H9 (cell line): ENCODE measurements at regions not wholly inside any gene's neighbourhood (a gene's known extent, or its start where the extent isn't known, plus 50 kb on each side); places are given as distances from the start of the nearest gene placed in this dataset.

Source experiments
- DNase-seq: peaks from one replicate; pipeline ENCODE4 v3.0.0-alpha.2; 2017
- H2AFZ ChIP-seq: one replicate; pipeline ENCODE4 v1.6.1; 2013; ENCODE audit warnings: mild to moderate bottlenecking, low read length, control low read depth, moderate library complexity
- H2AK5ac ChIP-seq: 2 replicates; pipeline ENCODE4 v1.6.1; 2013; ENCODE audit warnings: low read length, control low read depth, mixed read lengths; ENCODE audit not compliant: insufficient read length
- H2BK120ac ChIP-seq: one replicate; pipeline ENCODE4 v1.6.1; 2013; ENCODE audit warnings: low read depth, mild to moderate bottlenecking, low read length, control low read depth, inconsistent platforms; ENCODE audit not compliant: poor library complexity, severe bottlenecking
- H2BK12ac ChIP-seq: 2 replicates; pipeline ENCODE4 v1.6.1; 2013; ENCODE audit warnings: low read length, control low read depth, mixed read lengths, low read depth; ENCODE audit not compliant: insufficient read length
- H2BK15ac ChIP-seq: 2 replicates; pipeline ENCODE4 v1.6.1; 2013; ENCODE audit warnings: low read depth, low read length, control low read depth
- H2BK20ac ChIP-seq: one replicate; pipeline ENCODE4 v1.6.1; 2013; ENCODE audit warnings: low read depth, mild to moderate bottlenecking, low read length, control low read depth, inconsistent platforms; ENCODE audit not compliant: poor library complexity, severe bottlenecking
- H2BK5ac ChIP-seq: 2 replicates; pipeline ENCODE4 v1.6.1; 2013; ENCODE audit warnings: low read length, control low read depth, mixed read lengths; ENCODE audit not compliant: insufficient read length
- H3K14ac ChIP-seq: 2 replicates; pipeline ENCODE4 v1.6.1; 2013; ENCODE audit warnings: low read length, control low read depth; ENCODE audit not compliant: insufficient read depth
- H3K18ac ChIP-seq: 2 replicates; pipeline ENCODE4 v1.6.1; 2013; ENCODE audit warnings: low read depth, mild to moderate bottlenecking, mixed read lengths, low read length, control low read depth; ENCODE audit not compliant: insufficient read length
- H3K23ac ChIP-seq: 2 replicates; pipeline ENCODE4 v1.6.1; 2013; ENCODE audit warnings: low read length, control low read depth, mixed read lengths, low read depth; ENCODE audit not compliant: insufficient read length
- H3K23me2 ChIP-seq: 2 replicates; pipeline ENCODE4 v1.6.1; 2013; ENCODE audit warnings: low read depth, mild to moderate bottlenecking, mixed read lengths, low read length, control low read depth; ENCODE audit not compliant: insufficient read length, poor library complexity, severe bottlenecking
- H3K27ac ChIP-seq: 2 replicates; pipeline ENCODE4 v1.5.1; 2013; ENCODE audit warnings: low read length, control low read depth, mixed read lengths, low read depth; ENCODE audit not compliant: insufficient read length
- H3K27me3 ChIP-seq: 2 replicates; pipeline ENCODE4 v1.6.1; 2013; ENCODE audit warnings: low read length, control low read depth, inconsistent platforms; ENCODE audit not compliant: insufficient read depth
- H3K4ac ChIP-seq: 2 replicates; pipeline ENCODE4 v1.6.1; 2013; ENCODE audit warnings: low read depth, mild to moderate bottlenecking, control low read depth, inconsistent platforms, low read length, moderate library complexity
- H3K4me1 ChIP-seq: 2 replicates; pipeline ENCODE4 v1.6.1; 2013; ENCODE audit warnings: low read length, control low read depth, inconsistent platforms; ENCODE audit not compliant: insufficient read depth
- H3K4me2 ChIP-seq: 2 replicates; pipeline ENCODE4 v1.6.1; 2013; ENCODE audit warnings: low read length, control low read depth, mixed read lengths; ENCODE audit not compliant: insufficient read length, insufficient read depth
- H3K56ac ChIP-seq: 2 replicates; pipeline ENCODE4 v1.6.1; 2013; ENCODE audit warnings: low read depth, mild to moderate bottlenecking, mixed read lengths, low read length, control low read depth; ENCODE audit not compliant: insufficient read length
- H3K79me1 ChIP-seq: 2 replicates; pipeline ENCODE4 v1.6.1; 2013; ENCODE audit warnings: low read depth, mild to moderate bottlenecking, moderate library complexity, low read length, control low read depth, inconsistent platforms; ENCODE audit not compliant: insufficient read depth, poor library complexity, severe bottlenecking
- H3K79me2 ChIP-seq: 2 replicates; pipeline ENCODE4 v1.6.1; 2013; ENCODE audit warnings: low read length, control low read depth, inconsistent platforms; ENCODE audit not compliant: insufficient read depth
- H3K9ac ChIP-seq: 2 replicates; pipeline ENCODE4 v1.6.1; 2013; ENCODE audit warnings: low read length, control low read depth, mixed read lengths; ENCODE audit not compliant: insufficient read length; ENCODE audit errors: extremely low read depth
- H3K9me3 ChIP-seq: one replicate; pipeline ENCODE4 v1.6.1; 2013; ENCODE audit warnings: low read depth, low read length, inconsistent platforms; ENCODE audit not compliant: control insufficient read depth
- H3T11ph ChIP-seq: one replicate; pipeline ENCODE4 v1.6.1; 2013; ENCODE audit warnings: mild to moderate bottlenecking, low read length, control low read depth, inconsistent platforms
- H4K20me1 ChIP-seq: one replicate; pipeline ENCODE4 v1.6.1; 2013; ENCODE audit not compliant: control insufficient read depth, insufficient read length, insufficient read depth
- H4K5ac ChIP-seq: 2 replicates; pipeline ENCODE4 v1.6.1; 2013; ENCODE audit warnings: low read depth, mild to moderate bottlenecking, mixed read lengths, low read length, control low read depth; ENCODE audit not compliant: insufficient read length
- H4K8ac ChIP-seq: replicated peaks from 2 replicates; pipeline ENCODE4 v1.6.1; 2013; ENCODE audit warnings: low read length, control low read depth, mixed read lengths, low read depth; ENCODE audit not compliant: insufficient read length
- H4K91ac ChIP-seq: 2 replicates; pipeline ENCODE4 v1.6.1; 2013; ENCODE audit warnings: low read depth, mild to moderate bottlenecking, moderate library complexity, mixed read lengths, low read length, control low read depth; ENCODE audit not compliant: insufficient read length
- H3K27ac Mint-ChIP-seq, 3 experiments: 2 replicates in 2 of 3; 3 replicates in 1 of 3; pipeline ENCODE4 v1.8.0; 2020 to 2021; ENCODE audit warnings: mixed read lengths in 3 of 3, mild to moderate bottlenecking in 1 of 3, moderate library complexity in 1 of 3
- H3K27me3 Mint-ChIP-seq: 2 replicates; pipeline ENCODE4 v1.8.0; 2021; ENCODE audit warnings: low read depth, mild to moderate bottlenecking, moderate library complexity, mixed read lengths
- H3K36me3 Mint-ChIP-seq, 3 experiments: 2 replicates in 2 of 3; 3 replicates in 1 of 3; pipeline ENCODE4 v1.8.0; 2020 to 2021; ENCODE audit warnings: low read depth in 3 of 3, mixed read lengths in 3 of 3; ENCODE audit not compliant: insufficient read depth in 1 of 3
- H3K4me1 Mint-ChIP-seq, 2 experiments: 2 replicates each; pipeline ENCODE4 v1.8.0; 2020; ENCODE audit warnings: mixed read lengths in 2 of 2
- H3K4me3 Mint-ChIP-seq, 2 experiments: 2 replicates in 1 of 2; 3 replicates in 1 of 2; pipeline ENCODE4 v1.8.0; 2020 to 2021; ENCODE audit warnings: mild to moderate bottlenecking in 2 of 2, mixed read lengths in 2 of 2, moderate library complexity in 1 of 2
- H3K9me3 Mint-ChIP-seq, 2 experiments: 2 replicates in 1 of 2; 3 replicates in 1 of 2; pipeline ENCODE4 v1.8.0; 2020; ENCODE audit warnings: mild to moderate bottlenecking in 2 of 2, mixed read lengths in 2 of 2, moderate library complexity in 1 of 2
- WGBS: extraction: QIAGEN DNeasy Blood & Tissue Kit; methylation state at CpG from one replicate; pipeline ENCODE4 v1.1.7; 2013; ENCODE audit warnings: missing lambda C conversion rate, low lambda C conversion rate, mixed read lengths; ENCODE audit not compliant: insufficient read length; ENCODE audit errors: extremely low coverage; 5-methylcytosine and 5-hydroxymethylcytosine counted together
- TF ChIP-seq, protein P1 (sequence below): fragments of 200-600 bp; sonication (generic); conservative IDR thresholded peaks from 3 replicates; pipeline ENCODE4 v1.8.0; 2021; ENCODE audit warnings: antibody characterized with exemption, mild to moderate bottlenecking

GRCh38 chr5:167575330-167575729 is 716.1 kb upstream of the WWC1 start:
- TF ChIP-seq, protein P1, sequence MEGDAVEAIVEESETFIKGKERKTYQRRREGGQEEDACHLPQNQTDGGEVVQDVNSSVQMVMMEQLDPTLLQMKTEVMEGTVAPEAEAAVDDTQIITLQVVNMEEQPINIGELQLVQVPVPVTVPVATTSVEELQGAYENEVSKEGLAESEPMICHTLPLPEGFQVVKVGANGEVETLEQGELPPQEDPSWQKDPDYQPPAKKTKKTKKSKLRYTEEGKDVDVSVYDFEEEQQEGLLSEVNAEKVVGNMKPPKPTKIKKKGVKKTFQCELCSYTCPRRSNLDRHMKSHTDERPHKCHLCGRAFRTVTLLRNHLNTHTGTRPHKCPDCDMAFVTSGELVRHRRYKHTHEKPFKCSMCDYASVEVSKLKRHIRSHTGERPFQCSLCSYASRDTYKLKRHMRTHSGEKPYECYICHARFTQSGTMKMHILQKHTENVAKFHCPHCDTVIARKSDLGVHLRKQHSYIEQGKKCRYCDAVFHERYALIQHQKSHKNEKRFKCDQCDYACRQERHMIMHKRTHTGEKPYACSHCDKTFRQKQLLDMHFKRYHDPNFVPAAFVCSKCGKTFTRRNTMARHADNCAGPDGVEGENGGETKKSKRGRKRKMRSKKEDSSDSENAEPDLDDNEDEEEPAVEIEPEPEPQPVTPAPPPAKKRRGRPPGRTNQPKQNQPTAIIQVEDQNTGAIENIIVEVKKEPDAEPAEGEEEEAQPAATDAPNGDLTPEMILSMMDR = no peak
- Histone ChIP-seq H2AK5ac (no peak overlapping the region), H3K79me2 (no peaks in the 10 kb centered on the region), H3K23me2 (peaks cover 6% of the 10 kb centered on the region), H3K4me2 (no peak overlapping the region), H4K5ac (no peak overlapping the region), H3K23ac (no peak overlapping the region), H3K27ac (no peak overlapping the region), H2AFZ (no peak overlapping the region), H3K18ac (no peak overlapping the region), H2BK120ac (no peak overlapping the region), H3K14ac (no peak overlapping the region), H4K20me1 (no peaks in the 10 kb centered on the region), H3K4me1 (peaks cover 10% of the 10 kb centered on the region; the same call in 1 of the 2 replicates), H4K8ac (no peak overlapping the region), H3K4ac (no peak overlapping the region), H3K27me3 (no peaks in the 10 kb centered on the region; the same call in 1 of the 2 replicates), H3K9me3 (no peaks in the 10 kb centered on the region), H3T11ph (no peak overlapping the region), H4K91ac (no peak overlapping the region), H2BK20ac (no peak overlapping the region), H3K9ac (no peak overlapping the region), H3K79me1 (no peaks in the 10 kb centered on the region), H2BK5ac (no peak overlapping the region), H2BK12ac (no peak overlapping the region), H2BK15ac (no peak overlapping the region), H3K56ac (no peak overlapping the region)
- Mint-ChIP-seq H3K36me3 (no peaks in the 10 kb centered on the region), H3K9me3 (peaks cover 0 to 3% of the 10 kb centered on the region in 2 experiments; a peak in 1 of 5 replicates), H3K27me3 (peaks cover 18% of the 10 kb centered on the region), H3K27ac (peak overlapping the region in 1 of 3 experiments; percentile 16; a peak in 1 of 7 replicates), H3K4me1 (peaks cover 68 to 72% of the 10 kb centered on the region in 2 experiments), H3K4me3 (peak overlapping the region in 1 of 2 experiments; percentile 78; a peak in 3 of 5 replicates)
- no peak for DNase-seq
- no CpG with 5 or more reads among the region's 5 CpGs for WGBS
